ENCODE measurements at regions not wholly inside any gene's neighbourhood (a gene's known extent, or its start where the extent isn't known, plus 50 kb on each side); places are given as distances from the start of the nearest gene placed in this dataset.

DNA sequence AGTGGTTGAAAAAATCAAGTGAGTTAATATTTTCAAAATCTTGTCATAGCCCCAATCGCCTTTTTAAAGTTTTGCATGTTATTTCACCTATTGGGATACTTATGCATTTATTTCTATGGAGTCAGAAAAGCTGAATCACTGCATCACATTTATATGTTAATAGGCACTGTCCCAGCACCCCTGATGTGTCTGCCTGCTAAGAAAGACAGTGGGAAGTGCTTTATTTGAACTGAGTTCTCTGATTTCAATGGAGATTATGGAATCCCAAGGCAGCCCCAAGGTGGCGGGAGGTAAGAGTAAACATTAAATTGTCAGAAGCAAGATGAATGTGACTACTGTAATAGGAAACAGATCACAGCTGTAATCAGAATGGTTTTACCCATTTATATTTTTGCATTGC, 2225.7 kb downstream of the NCAM2 start:
- Mint-ChIP-seq H3K4me3 (no peak overlapping the region), H3K36me3 (ENCODE audit: low read depth) (no peaks in the 10 kb centered on the region), H3K27ac (no peak overlapping the region), H3K9me3 (no peaks in the 10 kb centered on the region), H3K4me1 (no peaks in the 10 kb centered on the region), H3K27me3 (no peaks in the 10 kb centered on the region)
- no peak for DNase-seq
- intact Hi-C loops (cut with micrococcal nuclease) = no loop called here

- Mint-ChIP-seq H3K27ac (no peak overlapping the region), H3K4me1 (no peaks in the 10 kb centered on the region)
Observed at GRCh38 chr21:23218667-23219066, 2220.5 kb downstream of the NCAM2 start.

GRCh38 chr21:23217597-23217996, 2219.4 kb downstream of the NCAM2 start:
- no peaks in the 10 kb centered on the region for H3K36me3 Mint-ChIP-seq (ENCODE audit: low read depth)
- no peak overlapping the region for H3K4me3 Mint-ChIP-seq
- no peaks in the 10 kb centered on the region for H3K27me3 Mint-ChIP-seq
- intact Hi-C loops (cut with micrococcal nuclease) = no loop called here
- H3K27ac Mint-ChIP-seq = no peak overlapping the region
- H3K4me1 Mint-ChIP-seq = no peaks in the 10 kb centered on the region
- peaks cover 6% of the 10 kb centered on the region for H3K9me3 Mint-ChIP-seq
- DNase-seq = no peak

More at GRCh38 chr21:23218667-23219066, 2220.5 kb downstream of the NCAM2 start:
- Mint-ChIP-seq H3K4me3 (no peak overlapping the region), H3K27me3 (no peaks in the 10 kb centered on the region), H3K9me3 (peaks cover 3% of the 10 kb centered on the region), H3K36me3 (ENCODE audit: low read depth) (no peaks in the 10 kb centered on the region)
- DNase-seq = no peak
- intact Hi-C loops (cut with micrococcal nuclease) = no loop called here

DNA sequence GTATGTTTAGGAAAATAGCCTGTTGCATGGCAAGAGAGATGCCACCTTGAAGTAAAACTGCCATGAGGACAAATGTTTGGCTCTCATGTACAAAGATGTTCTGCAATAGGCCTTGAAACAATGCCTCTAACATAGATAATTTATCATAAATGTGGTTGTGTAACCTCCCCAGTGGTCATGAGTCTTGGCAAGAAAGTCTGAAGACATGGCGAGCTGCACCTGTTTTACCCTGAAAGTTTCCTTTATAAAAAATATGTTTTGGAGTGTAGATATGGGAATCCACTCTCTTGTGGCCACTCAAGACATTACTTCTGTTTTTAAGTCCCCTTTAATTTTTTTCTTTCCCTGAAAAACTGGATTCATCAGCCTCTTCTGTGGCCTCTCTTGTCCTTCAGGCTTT, 2217.1 kb downstream of the NCAM2 start:
- H3K4me1 Mint-ChIP-seq = no peaks in the 10 kb centered on the region
- no peaks in the 10 kb centered on the region for H3K27me3 Mint-ChIP-seq
- intact Hi-C loops (cut with micrococcal nuclease) = no loop called here
- DNase-seq = no peak
- no peaks in the 10 kb centered on the region for H3K36me3 Mint-ChIP-seq (ENCODE audit: low read depth)
- peaks cover 11% of the 10 kb centered on the region for H3K9me3 Mint-ChIP-seq
- H3K27ac Mint-ChIP-seq = no peak overlapping the region
- H3K4me3 Mint-ChIP-seq = no peak overlapping the region

Data from activated CD4-positive, alpha-beta T cell treated with anti-CD3 and anti-CD28 coated beads, Interleukin-2, amount 10 ng/mL, durations not matched to agents 24 days and 14 days (primary cell).